ENCODE measurements at regions not wholly inside any gene's neighbourhood (a gene's known extent, or its start where the extent isn't known, plus 50 kb on each side); places are given as distances from the start of the nearest gene placed in this dataset.
"Not testable (repeated sequence)": the region's sequence is repeated elsewhere in the genome, so short reads cannot be mapped to it uniquely, and the experiment has no call there.

DNA sequence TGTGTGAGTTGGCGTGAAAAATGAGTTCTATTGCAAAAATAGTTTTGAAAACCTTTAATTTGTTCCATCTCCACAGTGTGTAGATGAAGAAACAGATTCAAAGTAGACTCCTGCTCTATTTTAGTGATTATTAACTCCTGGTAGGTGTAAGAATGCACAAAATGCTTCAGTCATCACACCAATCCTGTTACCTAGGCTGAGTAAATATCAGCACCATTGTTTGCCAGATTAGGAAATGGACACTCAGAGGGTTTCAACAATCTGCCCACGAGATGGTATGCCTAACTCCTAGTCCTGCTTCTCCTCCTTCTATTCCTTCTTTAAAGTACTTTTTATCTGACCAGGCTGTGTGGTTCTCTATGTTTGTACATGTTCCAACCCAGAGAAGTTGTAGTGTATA, 108.9 kb upstream of the AHI1 start:
- no peak for DNase-seq

DNA sequence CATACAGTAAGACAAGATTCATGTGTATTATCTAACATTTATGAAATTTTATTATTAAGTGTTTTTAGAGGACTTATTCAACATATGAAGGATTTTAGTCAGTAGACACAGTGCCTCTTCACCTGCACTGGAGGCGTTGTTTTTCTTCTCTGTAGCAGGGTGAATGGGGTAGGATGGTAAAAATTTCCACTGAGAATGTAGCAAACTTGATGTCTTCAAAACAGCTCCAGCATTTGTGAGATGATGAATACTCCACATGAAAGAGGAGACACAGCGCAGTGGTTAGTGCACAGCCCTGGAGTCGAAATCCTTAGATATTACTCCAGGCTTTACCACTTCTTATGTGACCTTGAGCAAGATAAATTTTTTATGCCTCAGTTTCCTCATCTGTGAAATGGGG, 110.5 kb upstream of the AHI1 start:
- no peak for DNase-seq

- not testable (repeated sequence) for DNase-seq
These were observed 112.7 kb upstream of the AHI1 start for GRCh38 chr6:135610192-135610591.

DNA sequence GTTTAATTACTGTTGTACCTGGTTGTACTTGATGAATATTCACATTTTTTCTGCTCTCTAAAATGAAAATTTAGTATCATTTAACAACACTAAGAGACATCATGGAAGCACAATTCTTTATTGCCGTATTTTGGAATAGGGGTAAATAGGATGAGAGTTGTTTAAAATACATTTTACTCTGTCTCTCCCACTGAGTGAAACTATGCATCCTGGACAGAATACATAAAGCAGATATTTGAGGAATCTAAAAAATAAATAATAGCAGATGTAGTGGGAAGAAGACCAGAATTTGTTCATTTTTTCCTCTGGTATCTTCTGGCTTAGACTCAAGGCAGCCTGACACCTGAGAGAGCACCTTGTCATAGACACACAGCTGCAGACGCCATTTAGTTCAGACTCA, 119.1 kb upstream of the AHI1 start:
- DNase-seq: no peak

DNA sequence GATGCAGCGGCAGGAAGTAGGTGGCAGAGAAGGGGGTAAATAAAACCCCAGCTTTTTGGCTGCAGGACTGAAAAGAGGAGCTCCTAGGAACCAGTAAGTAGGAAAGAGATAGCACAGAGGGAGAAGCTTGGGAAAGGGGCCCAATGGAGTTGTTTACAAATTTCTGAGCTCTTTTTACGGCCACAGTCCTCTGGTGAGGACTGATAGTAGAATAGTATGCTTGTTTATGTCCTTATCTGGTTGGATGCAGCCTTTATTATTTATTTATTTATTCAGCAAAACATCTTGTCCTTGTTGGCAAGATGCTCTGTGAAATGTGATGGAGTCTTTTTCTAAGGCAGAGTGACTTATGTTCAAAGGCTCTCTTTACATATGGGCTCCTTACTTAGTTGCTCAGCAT, 119.7 kb upstream of the AHI1 start:
- no peak for DNase-seq

GRCh38 chr6:135622081-135622480, 124.5 kb upstream of the AHI1 start:
- no peak for DNase-seq

DNA sequence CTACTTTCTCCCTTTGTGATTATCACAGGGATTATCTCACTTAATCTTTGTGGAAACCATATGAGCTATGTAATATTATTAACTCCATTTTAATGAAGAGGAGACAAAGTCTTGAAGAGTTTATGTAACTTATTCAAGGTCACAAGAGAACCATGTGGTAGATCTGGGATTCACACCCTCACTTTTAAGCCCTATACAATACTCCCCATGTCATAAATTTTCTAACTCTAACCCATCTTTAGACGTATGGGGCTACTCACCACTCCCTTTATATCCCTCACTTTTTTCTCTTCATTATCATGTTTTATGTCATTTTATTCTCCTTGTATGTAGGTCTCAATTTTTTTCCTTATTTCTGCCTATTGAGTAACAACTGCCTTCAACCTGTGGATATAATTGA, 126.4 kb upstream of the AHI1 start:
- no peak for DNase-seq

- DNase-seq: peak; percentile 23
These were observed 127.1 kb upstream of the AHI1 start for GRCh38 chr6:135624402-135625295.

DNA sequence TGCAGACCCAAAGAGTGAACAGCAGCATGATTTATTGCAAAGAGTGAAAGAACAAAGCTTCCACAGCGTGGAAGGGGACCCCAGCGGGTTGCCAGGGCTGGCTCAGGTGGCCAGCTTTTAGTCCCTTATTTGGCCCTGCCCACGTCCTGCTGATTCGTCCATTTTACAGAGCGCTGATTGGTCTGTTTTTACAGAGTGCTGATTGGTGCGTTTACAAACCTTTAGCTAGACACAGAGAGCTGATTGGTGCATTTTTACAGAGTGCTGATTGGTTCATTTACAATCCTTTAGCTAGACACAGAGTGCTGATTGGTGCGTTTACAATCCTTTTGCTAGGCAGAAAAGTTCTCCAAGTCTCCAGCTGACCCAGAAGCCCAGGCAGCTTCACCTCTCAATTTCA, 128.5 kb upstream of the AHI1 start:
- not testable (repeated sequence) for DNase-seq

DNA sequence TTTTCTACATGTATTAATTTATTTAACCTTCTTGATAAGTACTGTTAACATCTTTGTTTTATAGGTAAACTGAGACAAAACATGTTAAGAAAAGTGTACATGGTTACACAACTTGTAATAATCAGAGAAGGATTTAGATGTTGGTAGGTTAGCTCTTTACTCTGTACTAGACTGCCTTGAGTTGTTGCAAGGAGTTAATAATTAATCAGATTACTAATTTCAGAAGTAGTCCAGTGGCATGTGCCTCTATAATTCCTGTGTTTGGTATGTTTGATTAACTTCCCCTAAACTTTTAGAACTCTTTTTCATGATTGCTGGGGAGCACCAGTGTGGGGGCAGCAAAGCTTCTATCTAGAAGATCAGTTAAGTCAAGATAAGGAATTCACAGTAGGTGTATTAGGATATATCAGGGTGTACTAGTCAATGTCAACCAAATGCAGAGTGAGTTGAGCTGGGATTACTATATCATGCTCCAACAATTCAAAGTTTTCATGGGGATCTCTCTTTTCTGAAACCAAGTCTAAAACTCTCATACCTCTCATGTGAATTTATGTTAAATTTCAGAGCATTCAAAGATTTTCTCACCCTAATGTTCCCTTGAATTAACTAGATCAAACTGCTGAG, 129.7 kb upstream of the AHI1 start:
- no peak for DNase-seq

- DNase-seq: no peak
These were observed 133.3 kb upstream of the AHI1 start for GRCh38 chr6:135630789-135631376.

DNA sequence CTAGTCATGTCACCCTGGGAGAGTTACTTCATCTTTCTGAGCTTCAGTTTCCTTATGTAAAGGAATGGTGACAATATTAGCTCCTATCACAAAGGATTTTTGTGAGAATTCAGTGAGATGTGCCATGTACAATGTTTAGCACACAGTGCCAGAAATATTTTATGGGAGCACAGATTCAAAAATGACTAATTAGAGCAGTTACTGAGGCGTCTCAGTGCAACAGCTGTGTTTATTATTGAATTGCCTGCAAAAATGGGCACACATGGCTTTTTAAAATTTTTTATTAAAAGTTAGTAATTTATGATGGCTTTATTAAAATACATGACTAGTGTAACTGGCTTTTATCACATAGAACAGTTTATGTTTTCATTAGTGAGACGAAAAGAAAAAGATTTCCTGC, 134.3 kb upstream of the AHI1 start:
- no peak for DNase-seq

DNA sequence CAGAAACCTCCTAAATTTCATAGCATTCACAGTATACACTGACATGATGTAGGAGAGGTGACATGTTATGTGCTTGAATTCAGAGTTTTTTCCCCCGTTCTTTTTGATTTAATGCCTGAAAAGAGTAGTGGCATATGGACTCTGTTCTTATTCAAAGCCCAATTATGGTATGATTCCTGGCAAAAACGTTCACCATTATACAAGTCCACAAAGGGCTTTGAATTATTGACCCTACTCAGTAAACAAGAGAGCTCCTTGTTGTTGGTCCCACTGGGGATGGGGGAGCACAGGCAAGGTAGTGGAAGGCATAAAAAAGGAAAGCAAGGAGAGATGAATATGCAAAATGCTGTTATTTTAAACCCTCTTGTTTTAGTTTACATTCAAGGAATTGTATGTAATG, 136.0 kb upstream of the AHI1 start:
- DNase-seq: no peak

DNA sequence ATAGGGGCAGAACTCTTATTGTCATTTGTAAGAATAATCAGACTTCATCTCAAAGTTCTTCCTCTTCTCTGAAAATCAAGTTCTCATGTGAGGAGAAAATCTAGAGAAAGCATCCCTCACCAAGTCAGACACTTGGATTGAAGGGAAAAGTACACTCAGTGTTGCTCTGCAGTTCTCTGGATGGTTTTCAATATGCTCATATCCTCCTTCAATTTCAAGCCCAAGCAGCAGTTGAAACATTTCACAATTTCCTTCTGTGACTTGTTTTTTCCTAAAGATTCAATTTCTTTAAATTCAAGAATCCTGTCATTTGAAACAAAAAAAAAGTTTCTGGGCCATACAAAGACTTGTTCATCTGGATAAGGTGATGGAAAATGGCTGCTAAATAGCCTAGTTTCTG, 140.2 kb upstream of the AHI1 start:
- no peak for DNase-seq

DNA sequence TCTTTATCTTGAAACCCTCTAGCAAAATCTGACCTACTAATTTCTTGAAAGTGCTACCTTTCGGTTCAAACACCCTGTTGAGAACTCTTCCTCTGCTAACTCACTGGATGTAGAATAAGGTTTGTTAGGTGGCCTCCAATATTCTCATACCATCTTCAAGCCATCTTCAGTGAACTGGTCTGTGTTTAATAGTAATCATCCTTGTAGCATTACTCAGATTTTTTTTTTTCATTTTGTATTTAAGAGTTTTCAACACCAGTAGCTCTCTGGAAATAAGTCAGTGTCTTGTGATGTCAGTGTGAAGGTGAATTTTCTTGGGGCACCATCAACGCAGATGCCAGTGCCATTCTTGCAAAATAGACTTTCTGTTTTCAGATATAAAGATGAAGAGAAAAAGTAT, 140.6 kb upstream of the AHI1 start:
- no peak for DNase-seq

- no peak for DNase-seq
These were observed 142.5 kb upstream of the AHI1 start for GRCh38 chr6:135640048-135640447.

DNA sequence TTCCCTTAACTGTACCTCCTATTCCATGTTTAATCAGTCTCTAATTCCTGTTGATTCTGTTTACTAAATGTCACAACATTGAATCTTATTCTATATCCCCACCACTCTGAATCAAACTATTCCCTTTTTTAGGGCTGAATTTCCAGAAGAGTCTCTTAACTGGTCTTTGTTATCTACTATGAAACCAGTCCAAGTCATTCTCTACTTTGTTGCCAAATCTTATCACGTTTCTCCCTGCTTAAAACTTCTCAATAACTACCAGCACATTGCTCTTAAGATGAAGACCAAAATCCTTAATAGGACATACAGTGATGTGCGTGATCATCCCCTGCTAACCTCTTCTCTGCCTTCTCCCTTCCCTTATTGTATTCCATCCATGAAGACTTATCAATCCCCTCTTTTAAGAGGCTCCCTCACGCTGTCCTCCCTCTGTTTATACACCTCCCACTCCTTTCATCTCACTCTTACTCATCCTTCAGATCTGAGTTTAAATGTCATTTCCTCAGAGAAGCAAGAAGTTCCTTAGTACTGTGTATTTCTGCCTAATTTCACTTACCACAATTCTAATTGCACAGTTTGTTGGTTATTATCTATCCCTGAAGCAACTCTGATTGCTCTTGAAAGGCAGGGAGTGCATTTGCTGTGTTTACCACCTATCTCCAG, 143.0 kb upstream of the AHI1 start:
- DNase-seq: no peak

GRCh38 chr6:135642912-135643311, 145.4 kb upstream of the AHI1 start:
- no peak for DNase-seq

GRCh38 chr6:135644394-135644793, 146.9 kb upstream of the AHI1 start:
- DNase-seq: no peak

GRCh38 chr6:135647521-135647920, 150.0 kb upstream of the AHI1 start:
- DNase-seq: no peak

DNA sequence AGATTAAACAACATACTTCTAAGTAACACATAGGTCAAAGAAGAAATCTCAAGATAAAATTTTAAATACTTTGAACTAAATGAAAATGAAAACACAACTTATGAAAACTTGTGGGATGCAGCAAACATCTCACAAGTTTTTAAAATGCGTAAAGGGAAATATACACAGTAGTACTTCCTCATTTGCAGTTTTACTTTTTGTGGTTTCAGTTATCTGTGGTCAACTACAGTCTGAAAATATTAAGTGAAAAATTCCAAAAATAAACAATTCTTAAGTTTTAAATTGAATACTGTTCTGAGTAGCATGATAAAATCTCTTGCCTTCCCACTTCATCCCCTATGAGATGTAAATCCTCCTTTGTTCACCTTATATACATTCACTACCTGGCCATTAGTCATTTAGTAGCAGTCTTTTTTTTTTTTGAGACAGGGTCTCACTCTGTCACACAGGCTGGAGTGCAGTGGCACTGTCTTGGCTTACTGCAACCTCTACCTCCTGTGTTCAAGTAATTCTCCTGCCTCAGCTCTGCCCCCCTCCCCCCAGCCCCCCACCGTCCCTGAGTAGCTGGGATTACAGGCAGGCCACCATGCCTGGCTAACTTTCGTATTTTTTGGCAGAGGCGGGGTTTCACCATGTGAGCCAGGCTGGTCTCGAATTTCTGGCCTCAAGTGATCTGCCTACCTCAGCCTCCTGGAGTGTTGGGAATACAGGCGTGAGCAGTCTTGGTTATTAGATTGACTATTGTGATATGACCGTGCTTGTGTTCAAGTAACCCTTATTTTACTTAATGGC, 154.6 kb upstream of the AHI1 start:
- peak; percentile 77 for DNase-seq

DNA sequence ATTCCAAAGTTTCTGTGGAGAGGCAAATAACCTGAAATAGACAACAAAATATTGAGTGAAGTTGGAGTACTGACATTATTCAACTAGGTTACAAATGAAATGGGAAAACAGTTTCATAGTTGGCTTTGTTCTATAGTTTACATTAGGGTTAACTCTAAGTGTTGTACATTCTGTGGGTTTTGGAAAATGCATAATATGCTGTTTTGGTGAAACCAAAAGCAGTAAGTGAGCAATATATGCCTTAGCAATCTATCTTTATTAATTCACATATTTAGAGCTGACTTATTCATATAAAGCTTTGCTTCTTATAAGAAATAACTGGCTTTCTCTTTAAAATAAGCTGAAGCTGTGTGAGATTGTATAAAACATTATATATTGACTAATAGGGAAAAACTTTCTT, 157.5 kb upstream of the AHI1 start:
- no peak for DNase-seq

GRCh38 chr6:135657207-135657606, 159.7 kb upstream of the AHI1 start:
- no peak for DNase-seq
